Ishikawa (cell line): ENCODE measurements at regions not wholly inside any gene's neighbourhood (a gene's known extent, or its start where the extent isn't known, plus 50 kb on each side); places are given as distances from the start of the nearest gene placed in this dataset.

ENCODE experiments used
- CEBPB ChIP-seq: IDR thresholded peaks from 2 replicates; pipeline ENCODE4 v1.6.1; 2012
- CREB1 ChIP-seq: IDR thresholded peaks from 2 replicates; pipeline ENCODE4 v1.6.1; 2012; ENCODE audit warnings: low read depth
- EGR1 ChIP-seq: IDR thresholded peaks from 2 replicates; pipeline ENCODE4 v1.6.1; 2012
- EP300 ChIP-seq: IDR thresholded peaks from 2 replicates; pipeline ENCODE4 v1.6.1; 2012; ENCODE audit warnings: borderline replicate concordance
- FOXM1 ChIP-seq: IDR thresholded peaks from 2 replicates; pipeline ENCODE4 v1.6.1; 2012; ENCODE audit warnings: low read depth, borderline replicate concordance
- MAX ChIP-seq: IDR thresholded peaks from 2 replicates; pipeline ENCODE4 v1.6.1; 2012
- NFIC ChIP-seq: IDR thresholded peaks from 2 replicates; pipeline ENCODE4 v1.6.1; 2012
- RAD21 ChIP-seq: IDR thresholded peaks from 2 replicates; pipeline ENCODE4 v1.6.1; 2012; ENCODE audit warnings: low read depth
- REST ChIP-seq: IDR thresholded peaks from 2 replicates; pipeline ENCODE4 v1.6.1; 2012; ENCODE audit warnings: low read depth, mild to moderate bottlenecking
- TAF1 ChIP-seq: IDR thresholded peaks from 2 replicates; pipeline ENCODE4 v1.6.1; 2012; ENCODE audit warnings: low read depth, mild to moderate bottlenecking
- TCF12 ChIP-seq: IDR thresholded peaks from 2 replicates; pipeline ENCODE4 v1.6.1; 2012; ENCODE audit warnings: low read depth
- TEAD4 ChIP-seq: IDR thresholded peaks from 2 replicates; pipeline ENCODE4 v1.6.1; 2012
- USF1 ChIP-seq: IDR thresholded peaks from 2 replicates; pipeline ENCODE4 v1.6.1; 2012
- YY1 ChIP-seq: IDR thresholded peaks from 2 replicates; pipeline ENCODE4 v1.6.1; 2012; ENCODE audit warnings: low read depth
- ZBTB7A ChIP-seq: IDR thresholded peaks from 2 replicates; pipeline ENCODE4 v1.6.1; 2012; ENCODE audit warnings: low read depth

- TF ChIP-seq MAX (no peak), TEAD4 (no peak)
These were observed 234.9 kb downstream of the KTN1 start for GRCh38 chr14:55814873-55815272.

GRCh38 chr14:55816225-55816624 lies 236.2 kb downstream of the KTN1 start:
- TF ChIP-seq MAX (no peak), CREB1 (no peak), TEAD4 (no peak), ZBTB7A (no peak), YY1 (no peak), USF1 (no peak), CEBPB (no peak), FOXM1 (no peak), TAF1 (no peak), NFIC (no peak), TCF12 (no peak), EP300 (no peak), REST (no peak), EGR1 (no peak), RAD21 (no peak)

- TF ChIP-seq MAX (no peak), CEBPB (no peak)
These were observed 239.8 kb downstream of the KTN1 start for GRCh38 chr14:55819610-55820304.

GRCh38 chr14:55822906-55823305 lies 242.9 kb downstream of the KTN1 start:
- TF ChIP-seq TEAD4 = no peak
- no peak for TF ChIP-seq USF1
- no peak for TF ChIP-seq MAX
- TF ChIP-seq YY1 = no peak

- TF ChIP-seq RAD21 (no peak), ZBTB7A (no peak), CEBPB (no peak), TCF12 (no peak), USF1 (no peak), EP300 (no peak), NFIC (no peak), TAF1 (no peak), YY1 (no peak), REST (no peak), MAX (no peak), FOXM1 (no peak), EGR1 (no peak), TEAD4 (no peak), CREB1 (no peak)
These were observed 252.3 kb downstream of the KTN1 start for GRCh38 chr14:55832122-55832911.
